Astrocyte (in vitro differentiated cells and primary cell): ENCODE measurements at regions not wholly inside any gene's neighbourhood (a gene's known extent, or its start where the extent isn't known, plus 50 kb on each side); places are given as distances from the start of the nearest gene placed in this dataset.

Source experiments
- CTCF ChIP-seq: IDR thresholded peaks from 2 replicates; pipeline ENCODE4 v1.5.1; 2011; ENCODE audit warnings: low read depth, mild to moderate bottlenecking, inconsistent platforms, low read length, moderate library complexity; ENCODE audit not compliant: insufficient read depth
- EZH2 ChIP-seq: IDR thresholded peaks from 2 replicates; pipeline ENCODE4 v1.6.1; 2012; ENCODE audit warnings: mild to moderate bottlenecking, low read length, inconsistent platforms; ENCODE audit not compliant: insufficient read depth

GRCh38 chr4:158999166-158999682, 103.7 kb upstream of the RAPGEF2 start:
- TF ChIP-seq CTCF (no peak), EZH2 (no peak)
